Right atrium auricular region (tissue), 2 donors: ENCODE measurements at regions not wholly inside any gene's neighbourhood (a gene's known extent, or its start where the extent isn't known, plus 50 kb on each side); places are given as distances from the start of the nearest gene placed in this dataset.

ENCODE experiments used
- DNase-seq: peaks from one replicate; pipeline ENCODE4 v3.0.0-alpha.2; 2019; ENCODE audit warnings: low spot score
- H3K27ac ChIP-seq, 2 donors: fragments of 200-600 bp; sonication (generic); 1 replicate in 1 of 2; 2 replicates in 1 of 2; pipeline ENCODE4 v1.5.1; 2016 to 2019
- H3K27me3 ChIP-seq, 2 donors: fragments of 200-600 bp; sonication (generic); one replicate each; pipeline versions ENCODE4 v1.5.1 to v1.6.0; 2017 to 2019
- H3K36me3 ChIP-seq: fragments of 200-600 bp; sonication (generic); one replicate; pipeline ENCODE4 v1.5.1; 2016
- H3K4me1 ChIP-seq, 2 donors: fragments of 200-600 bp; sonication (generic); one replicate each; pipeline versions ENCODE4 v1.5.1 to v1.6.0; 2017 to 2019
- H3K4me3 ChIP-seq, 2 donors: fragments of 200-600 bp; sonication (generic); 1 replicate in 1 of 2; 2 replicates in 1 of 2; pipeline ENCODE4 v1.5.1; 2017 to 2019; ENCODE audit warnings: mild to moderate bottlenecking in 1 of 2, moderate library complexity in 1 of 2
- H3K9me3 ChIP-seq, 2 donors: fragments of 200-600 bp; sonication (generic); one replicate each; pipeline ENCODE4 v1.5.1; 2019
- CTCF ChIP-seq, 2 donors: fragments of 200-600 bp; sonication (generic); IDR thresholded peaks; one replicate each; pipeline ENCODE4 v1.5.1; 2019; ENCODE audit warnings: antibody characterized with exemption in 2 of 2

GRCh38 chr10:3460420-3461128 is 288.0 kb upstream of the PITRM1 start:
- DNase-seq: no peak
- peaks cover 0 to 7% of the 10 kb centered on the region in 2 donors for H3K4me1 ChIP-seq
- H3K36me3 ChIP-seq: no peaks in the 10 kb centered on the region
- TF ChIP-seq CTCF (IDR thresholded peaks at IDR 0.05): no peak
- H3K4me3 ChIP-seq: no peak overlapping the region
- H3K9me3 ChIP-seq: no peaks in the 10 kb centered on the region
- no peak overlapping the region for H3K27ac ChIP-seq
- no peaks in the 10 kb centered on the region for H3K27me3 ChIP-seq

- no peaks in the 10 kb centered on the region for H3K27me3 ChIP-seq
- DNase-seq: no peak
- no peak for TF ChIP-seq CTCF (IDR thresholded peaks at IDR 0.05)
Observed at GRCh38 chr10:3455385-3456334, 283.1 kb upstream of the PITRM1 start.

GRCh38 chr10:3452683-3453361 is 280.2 kb upstream of the PITRM1 start:
- Histone ChIP-seq H3K36me3 (no peaks in the 10 kb centered on the region), H3K4me3 (no peak overlapping the region), H3K27me3 (no peaks in the 10 kb centered on the region), H3K4me1 (peaks cover 0 to 20% of the 10 kb centered on the region in 2 donors), H3K27ac (peak overlapping the region; percentile 63 to 67), H3K9me3 (no peaks in the 10 kb centered on the region)
- no peak for DNase-seq
- no peak for TF ChIP-seq CTCF (IDR thresholded peaks at IDR 0.05)

More at GRCh38 chr10:3455385-3456334, 283.1 kb upstream of the PITRM1 start:
- Histone ChIP-seq H3K4me1 (peaks cover 0 to 20% of the 10 kb centered on the region in 2 donors), H3K9me3 (no peaks in the 10 kb centered on the region), H3K27ac (no peak overlapping the region), H3K36me3 (no peaks in the 10 kb centered on the region), H3K4me3 (no peak overlapping the region)

GRCh38 chr10:3452173-3452626 is 279.6 kb upstream of the PITRM1 start:
- no peaks in the 10 kb centered on the region for H3K36me3 ChIP-seq
- H3K4me3 ChIP-seq: no peak overlapping the region
- no peaks in the 10 kb centered on the region for H3K27me3 ChIP-seq
- no peaks in the 10 kb centered on the region for H3K9me3 ChIP-seq
- H3K4me1 ChIP-seq: peaks cover 0 to 20% of the 10 kb centered on the region in 2 donors
- peak in 1 of 2 donors; percentile 64 for TF ChIP-seq CTCF (IDR thresholded peaks at IDR 0.05)
- peak overlapping the region; percentile 63 to 67 for H3K27ac ChIP-seq
- no peak for DNase-seq

GRCh38 chr10:3451516-3452172 is 279.1 kb upstream of the PITRM1 start:
- Histone ChIP-seq H3K27me3 (no peaks in the 10 kb centered on the region), H3K9me3 (no peaks in the 10 kb centered on the region), H3K4me1 (peaks cover 0 to 20% of the 10 kb centered on the region in 2 donors), H3K36me3 (no peaks in the 10 kb centered on the region), H3K4me3 (no peak overlapping the region), H3K27ac (peak overlapping the region; percentile 63 to 67)
- no peak for DNase-seq
- TF ChIP-seq CTCF (IDR thresholded peaks at IDR 0.05): no peak
